ENCODE measurements at regions not wholly inside any gene's neighbourhood (a gene's known extent, or its start where the extent isn't known, plus 50 kb on each side); places are given as distances from the start of the nearest gene placed in this dataset.

- DNase-seq (no peak), ATAC-seq (ENCODE audit: insufficient read depth, low read depth) (no peak)
- no peaks in the 10 kb centered on the region for H3K36me3 ChIP-seq (ENCODE audit: insufficient read depth, low read length)
- H2AFZ ChIP-seq (ENCODE audit: low read depth, low read length) = no peak overlapping the region
- peaks cover 2% of the 10 kb centered on the region for H3K9me3 ChIP-seq (ENCODE audit: insufficient read depth, low read length, severe bottlenecking)
- no peaks in the 10 kb centered on the region for H3K4me1 ChIP-seq (ENCODE audit: insufficient read depth, low read length)
- no peak overlapping the region for H3K4me2 ChIP-seq (ENCODE audit: insufficient read depth, low read length)
- TF ChIP-seq, protein P1, sequence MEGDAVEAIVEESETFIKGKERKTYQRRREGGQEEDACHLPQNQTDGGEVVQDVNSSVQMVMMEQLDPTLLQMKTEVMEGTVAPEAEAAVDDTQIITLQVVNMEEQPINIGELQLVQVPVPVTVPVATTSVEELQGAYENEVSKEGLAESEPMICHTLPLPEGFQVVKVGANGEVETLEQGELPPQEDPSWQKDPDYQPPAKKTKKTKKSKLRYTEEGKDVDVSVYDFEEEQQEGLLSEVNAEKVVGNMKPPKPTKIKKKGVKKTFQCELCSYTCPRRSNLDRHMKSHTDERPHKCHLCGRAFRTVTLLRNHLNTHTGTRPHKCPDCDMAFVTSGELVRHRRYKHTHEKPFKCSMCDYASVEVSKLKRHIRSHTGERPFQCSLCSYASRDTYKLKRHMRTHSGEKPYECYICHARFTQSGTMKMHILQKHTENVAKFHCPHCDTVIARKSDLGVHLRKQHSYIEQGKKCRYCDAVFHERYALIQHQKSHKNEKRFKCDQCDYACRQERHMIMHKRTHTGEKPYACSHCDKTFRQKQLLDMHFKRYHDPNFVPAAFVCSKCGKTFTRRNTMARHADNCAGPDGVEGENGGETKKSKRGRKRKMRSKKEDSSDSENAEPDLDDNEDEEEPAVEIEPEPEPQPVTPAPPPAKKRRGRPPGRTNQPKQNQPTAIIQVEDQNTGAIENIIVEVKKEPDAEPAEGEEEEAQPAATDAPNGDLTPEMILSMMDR (IDR thresholded peaks at IDR 0.05; ENCODE audit: borderline replicate concordance, extremely low read depth, low read length, poor library complexity, severe bottlenecking) = no peak
- TF ChIP-seq EZH2 (IDR thresholded peaks at IDR 0.05; ENCODE audit: borderline replicate concordance, low read depth, low read length, severe bottlenecking) = no peak
- H3K27me3 ChIP-seq (ENCODE audit: insufficient read depth, low read length, poor library complexity) = no peaks in the 10 kb centered on the region
- no peak overlapping the region for H3K4me3 ChIP-seq (ENCODE audit: low read depth in 1 of 2, low read length in 2 of 2)
- no peaks in the 10 kb centered on the region for H3K79me2 ChIP-seq (ENCODE audit: insufficient read depth, low read length)
- H4K20me1 ChIP-seq (ENCODE audit: insufficient read depth, low read length) = no peaks in the 10 kb centered on the region
- H3K9ac ChIP-seq (ENCODE audit: low read depth, low read length) = no peak overlapping the region
- no peak overlapping the region for H3K27ac ChIP-seq (ENCODE audit: low read length)
Observed at GRCh38 chr4:182101618-182102017, 141.6 kb upstream of the TENM3 start.

DNA sequence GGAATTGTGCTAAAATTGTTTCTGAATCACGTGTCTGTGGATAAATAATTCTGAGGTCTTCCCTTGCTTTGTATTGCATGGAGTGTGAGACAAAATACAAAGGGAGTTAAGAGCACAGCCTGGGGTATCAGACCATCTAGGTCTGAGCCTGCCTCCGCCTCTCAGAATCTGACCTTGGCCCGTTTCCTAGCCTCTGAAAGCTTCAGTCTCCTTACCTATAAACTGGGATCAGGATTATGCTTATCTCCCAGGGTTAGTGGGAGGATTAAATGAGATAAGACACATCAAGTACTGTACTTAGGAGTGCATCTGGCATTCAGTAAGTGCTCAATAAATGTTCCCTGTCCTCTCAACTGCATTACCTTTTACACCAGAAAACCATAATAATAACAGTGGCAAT, 140.6 kb upstream of the TENM3 start:
- Histone ChIP-seq H4K20me1 (ENCODE audit: insufficient read depth, low read length) (no peaks in the 10 kb centered on the region), H3K4me1 (ENCODE audit: insufficient read depth, low read length) (no peaks in the 10 kb centered on the region), H3K27me3 (ENCODE audit: insufficient read depth, low read length, poor library complexity) (no peaks in the 10 kb centered on the region), H2AFZ (ENCODE audit: low read depth, low read length) (no peak overlapping the region), H3K4me3 (ENCODE audit: low read depth in 1 of 2, low read length in 2 of 2) (no peak overlapping the region), H3K9me3 (ENCODE audit: insufficient read depth, low read length, severe bottlenecking) (peaks cover 2% of the 10 kb centered on the region), H3K36me3 (ENCODE audit: insufficient read depth, low read length) (no peaks in the 10 kb centered on the region), H3K27ac (ENCODE audit: low read length) (no peak overlapping the region), H3K79me2 (ENCODE audit: insufficient read depth, low read length) (no peaks in the 10 kb centered on the region), H3K4me2 (ENCODE audit: insufficient read depth, low read length) (no peak overlapping the region), H3K9ac (ENCODE audit: low read depth, low read length) (no peak overlapping the region)
- ATAC-seq (ENCODE audit: insufficient read depth, low read depth) = no peak
- DNase-seq = no peak
- TF ChIP-seq, protein P1 (IDR thresholded peaks at IDR 0.05; ENCODE audit: borderline replicate concordance, extremely low read depth, low read length, poor library complexity, severe bottlenecking) = no peak
- no peak for TF ChIP-seq EZH2 (IDR thresholded peaks at IDR 0.05; ENCODE audit: borderline replicate concordance, low read depth, low read length, severe bottlenecking)

DNA sequence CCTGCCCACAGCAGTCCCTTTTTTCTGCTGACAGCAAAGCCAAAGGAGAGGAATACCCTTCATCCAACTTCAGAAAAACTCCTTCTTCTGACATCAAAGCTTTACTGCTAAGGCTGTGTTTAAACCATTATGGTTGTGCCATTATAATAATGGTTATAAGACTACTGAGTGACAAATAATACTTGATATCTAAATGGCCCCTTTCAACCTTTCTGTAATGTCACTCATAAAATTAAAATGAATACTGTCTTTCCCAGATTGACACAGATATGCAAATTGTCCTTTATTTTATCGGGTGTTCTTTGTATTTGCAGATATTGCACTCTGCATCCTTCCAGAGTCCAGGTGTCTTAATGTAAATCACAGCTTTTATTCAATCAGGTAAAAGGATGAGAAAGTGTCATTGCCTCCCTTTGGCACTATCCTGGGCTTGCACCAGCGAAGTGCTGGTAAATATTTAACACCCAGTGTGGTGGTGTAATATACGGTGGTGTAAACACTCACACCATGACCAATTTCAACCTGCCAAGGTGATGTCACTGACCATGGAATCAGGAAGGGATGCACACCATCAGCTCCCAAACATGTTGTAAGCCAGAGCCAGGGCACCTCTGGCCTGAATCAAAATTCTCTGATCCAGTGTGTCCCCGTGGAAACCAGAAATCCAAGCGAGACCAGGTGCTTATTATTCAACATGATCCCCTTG, 139.4 kb upstream of the TENM3 start:
- no peaks in the 10 kb centered on the region for H3K27me3 ChIP-seq (ENCODE audit: insufficient read depth, low read length, poor library complexity)
- no peak overlapping the region for H3K4me2 ChIP-seq (ENCODE audit: insufficient read depth, low read length)
- H3K9me3 ChIP-seq (ENCODE audit: insufficient read depth, low read length, severe bottlenecking) = peaks cover 2% of the 10 kb centered on the region
- H3K79me2 ChIP-seq (ENCODE audit: insufficient read depth, low read length) = no peaks in the 10 kb centered on the region
- no peak for DNase-seq
- ATAC-seq (ENCODE audit: insufficient read depth, low read depth) = no peak
- TF ChIP-seq, protein P1 (IDR thresholded peaks at IDR 0.05; ENCODE audit: borderline replicate concordance, extremely low read depth, low read length, poor library complexity, severe bottlenecking) = no peak
- TF ChIP-seq EZH2 (IDR thresholded peaks at IDR 0.05; ENCODE audit: borderline replicate concordance, low read depth, low read length, severe bottlenecking) = no peak
- H3K4me3 ChIP-seq (ENCODE audit: low read depth in 1 of 2, low read length in 2 of 2) = no peak overlapping the region
- H3K9ac ChIP-seq (ENCODE audit: low read depth, low read length) = no peak overlapping the region
- H3K4me1 ChIP-seq (ENCODE audit: insufficient read depth, low read length) = no peaks in the 10 kb centered on the region
- no peaks in the 10 kb centered on the region for H3K36me3 ChIP-seq (ENCODE audit: insufficient read depth, low read length)
- H3K27ac ChIP-seq (ENCODE audit: low read length) = no peak overlapping the region
- H2AFZ ChIP-seq (ENCODE audit: low read depth, low read length) = no peak overlapping the region
- H4K20me1 ChIP-seq (ENCODE audit: insufficient read depth, low read length) = no peaks in the 10 kb centered on the region
